NOMO-1 treated with DMSO at 0.1 percent for 48 hours (cell line): ENCODE measurements at regions not wholly inside any gene's neighbourhood (a gene's known extent, or its start where the extent isn't known, plus 50 kb on each side); places are given as distances from the start of the nearest gene placed in this dataset.
A peak's percentile ranks its signal among the peaks of the same experiment; 100 is the strongest.
"Not testable (repeated sequence)": the region's sequence is repeated elsewhere in the genome, so short reads cannot be mapped to it uniquely, and the experiment has no call there.

Source experiments
- DNase-seq: peaks from one replicate; lab custom pipeline; 2025; ENCODE audit not compliant: unreplicated experiment; lab: John Stamatoyannopoulos, UW

- DNase-seq: no peak
These were observed 85.8 kb upstream of the USP24 start for GRCh38 chr1:55300975-55301374.

GRCh38 chr1:55298167-55298894, 83.2 kb upstream of the USP24 start:
- no peak for DNase-seq

DNA sequence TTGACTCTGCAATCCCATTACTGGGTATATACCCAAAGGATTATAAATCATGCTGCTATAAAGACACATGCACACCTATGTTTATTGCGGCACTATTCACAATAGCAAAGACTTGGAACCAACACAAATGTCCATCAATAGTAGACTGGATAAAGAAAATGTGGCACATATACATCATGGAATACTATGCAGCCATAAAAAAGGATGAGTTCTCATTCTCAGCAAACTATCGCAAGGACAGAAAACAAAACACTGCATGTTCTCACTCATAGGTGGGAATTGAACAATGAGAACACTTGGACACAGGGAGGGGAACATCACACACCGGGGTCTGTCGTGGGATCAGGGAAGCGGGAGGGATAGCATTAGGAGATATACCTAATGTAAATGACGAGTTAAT, 81.1 kb upstream of the USP24 start:
- DNase-seq: not testable (repeated sequence)

DNA sequence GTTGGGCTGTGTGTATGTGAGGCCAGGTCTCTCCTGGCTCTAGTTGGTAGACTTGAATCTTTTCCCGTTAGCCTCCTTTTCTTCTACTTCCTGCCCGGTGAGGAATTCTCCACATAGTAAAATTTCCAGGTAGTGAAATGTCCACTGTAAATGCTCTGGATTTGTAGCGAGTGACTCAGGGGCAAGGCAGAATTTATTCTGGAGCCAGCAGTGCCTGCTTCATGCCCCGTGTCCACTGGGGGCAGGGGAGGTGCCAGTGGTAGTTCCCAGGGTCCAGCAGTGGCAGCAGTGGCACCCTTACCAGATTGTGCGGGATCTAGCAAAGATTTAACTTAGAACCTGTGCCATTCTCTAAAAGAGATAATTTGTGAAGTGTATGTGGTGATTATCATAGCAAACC, 74.5 kb upstream of the USP24 start:
- no peak for DNase-seq

DNA sequence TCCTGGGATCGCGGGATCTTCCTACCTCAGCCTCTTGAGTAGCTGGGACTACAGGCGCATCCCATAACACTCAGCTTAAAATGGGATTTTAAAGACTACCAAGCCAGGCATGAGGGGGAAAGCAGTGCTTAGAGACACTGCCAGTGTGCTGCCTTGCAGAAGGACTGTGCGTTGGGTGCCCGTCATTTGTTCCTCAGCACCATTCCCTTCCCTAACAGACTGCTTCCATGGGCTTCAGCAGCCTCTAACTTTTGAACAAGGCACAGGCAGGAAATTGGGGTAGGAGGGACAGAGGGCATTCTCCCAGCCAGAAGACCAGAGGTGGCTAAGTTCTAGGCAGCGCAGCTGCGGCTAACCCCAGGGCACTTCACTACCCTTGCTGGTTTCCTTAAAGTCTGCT, 73.9 kb upstream of the USP24 start:
- DNase-seq: no peak

- no peak for DNase-seq
These were observed 73.1 kb upstream of the USP24 start for GRCh38 chr1:55288245-55288644.

- no peak for DNase-seq
These were observed 72.6 kb upstream of the USP24 start for GRCh38 chr1:55287723-55288122.

DNA sequence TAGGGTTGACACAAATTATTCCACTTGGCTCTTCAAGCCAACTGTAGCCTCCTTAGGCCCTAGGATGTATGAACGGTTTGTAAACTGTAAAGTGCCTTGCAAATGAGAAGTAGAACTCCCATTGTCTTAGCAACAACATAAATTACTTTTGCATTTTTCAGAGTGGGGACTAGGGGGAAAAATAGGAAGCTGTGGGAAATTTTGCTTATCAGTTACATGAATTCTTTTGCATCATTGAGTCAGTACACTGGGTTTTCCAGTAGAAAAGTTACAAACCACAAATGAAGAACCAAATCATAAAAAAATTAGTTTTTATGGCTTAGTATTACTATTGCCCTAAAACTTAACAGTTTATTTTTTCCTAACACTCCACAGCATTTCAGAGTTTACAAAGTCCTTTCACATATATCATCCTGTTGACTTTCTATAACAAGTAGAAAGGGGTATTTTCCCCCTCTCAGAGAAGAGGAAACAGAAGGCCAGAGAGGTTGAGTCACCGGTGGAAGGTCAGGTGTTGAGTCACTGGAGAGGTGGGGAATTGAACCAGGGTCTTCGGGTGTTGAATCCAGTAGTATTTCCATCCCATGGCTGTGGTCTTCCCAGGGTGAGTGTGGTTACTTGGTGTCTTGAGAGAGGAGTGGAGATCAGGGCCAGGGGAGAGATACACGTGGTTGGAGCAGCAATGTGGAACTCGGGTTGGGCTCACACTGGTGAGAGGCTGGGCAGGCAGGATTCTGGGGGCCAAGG, 71.9 kb upstream of the USP24 start:
- no peak for DNase-seq

DNA sequence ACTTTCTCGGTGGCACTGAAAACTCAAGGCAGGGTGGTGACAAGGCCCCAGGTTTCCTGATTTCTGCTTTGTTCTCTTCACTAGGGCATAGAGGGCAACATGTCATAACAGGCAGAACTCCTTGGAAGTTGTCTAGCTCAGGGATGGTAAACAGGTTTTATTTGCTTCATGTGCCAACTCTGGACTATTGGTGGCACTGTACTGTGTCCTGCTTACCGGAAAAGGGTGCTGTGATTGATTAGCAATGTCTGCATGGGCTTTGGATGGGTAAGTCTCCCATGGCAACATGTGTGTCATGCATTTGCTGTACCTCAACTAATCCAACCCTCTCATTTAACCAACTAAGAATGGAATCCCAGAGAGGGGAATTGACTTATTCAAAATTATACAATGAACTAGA, 70.7 kb upstream of the USP24 start:
- DNase-seq: no peak

DNA sequence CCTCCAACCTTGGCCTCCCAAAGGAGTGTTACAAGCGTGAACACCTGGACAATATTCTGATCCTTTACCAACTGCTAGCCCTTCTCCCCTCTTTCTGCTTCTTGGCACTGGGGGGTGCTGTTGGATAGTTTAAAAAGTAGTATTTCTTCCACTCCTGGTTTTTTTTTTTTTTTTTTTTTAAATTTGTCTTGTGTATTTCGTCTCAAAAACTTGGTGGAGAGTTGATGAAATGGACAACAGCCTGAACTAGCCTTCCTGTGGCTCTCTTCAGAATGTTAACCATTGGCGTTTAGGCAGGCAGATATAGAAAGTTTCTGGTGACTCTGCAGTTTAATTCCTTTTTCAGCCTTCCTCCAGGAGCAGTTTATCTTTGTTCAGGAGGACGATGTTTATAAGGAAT, 69.7 kb upstream of the USP24 start:
- DNase-seq: peak; percentile 16

DNA sequence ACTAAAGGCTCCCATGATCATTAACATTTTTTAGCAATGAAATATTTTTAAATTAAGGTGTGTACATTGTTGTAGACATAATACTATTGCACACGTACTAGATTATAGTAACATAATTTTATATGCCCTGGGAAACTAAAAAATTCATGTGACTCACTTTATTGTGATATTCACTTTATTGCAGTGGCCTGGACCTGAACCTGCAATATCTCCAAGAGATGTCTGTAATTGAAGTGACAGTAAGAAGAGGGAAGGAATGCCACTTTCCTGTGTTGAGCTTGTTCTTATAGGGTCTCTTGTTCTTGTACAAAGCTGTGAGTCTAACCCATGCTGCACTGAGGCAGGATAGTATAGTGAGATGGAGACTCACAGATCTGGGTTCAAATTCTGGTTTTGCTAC, 66.9 kb upstream of the USP24 start:
- DNase-seq: no peak

DNA sequence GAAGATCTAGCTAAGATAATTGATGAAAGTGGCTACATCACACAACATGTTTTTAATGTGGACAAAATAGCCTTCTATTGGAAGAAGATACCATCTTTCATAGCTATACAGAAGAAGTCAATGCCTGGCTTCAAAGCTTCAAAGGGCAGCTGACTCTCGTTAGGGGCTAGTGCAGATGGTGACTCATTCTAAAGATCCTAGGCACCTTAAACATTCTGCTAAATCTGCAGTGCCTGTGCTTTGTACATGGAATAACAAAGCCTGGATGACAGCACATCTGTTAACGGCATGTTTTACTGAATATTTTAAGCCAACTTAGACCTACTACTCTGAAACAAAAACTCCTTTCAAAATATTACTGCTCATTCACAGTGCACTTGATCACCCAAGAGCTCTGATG, 65.6 kb upstream of the USP24 start:
- no peak for DNase-seq

GRCh38 chr1:55279627-55280026, 64.5 kb upstream of the USP24 start:
- DNase-seq: no peak

DNA sequence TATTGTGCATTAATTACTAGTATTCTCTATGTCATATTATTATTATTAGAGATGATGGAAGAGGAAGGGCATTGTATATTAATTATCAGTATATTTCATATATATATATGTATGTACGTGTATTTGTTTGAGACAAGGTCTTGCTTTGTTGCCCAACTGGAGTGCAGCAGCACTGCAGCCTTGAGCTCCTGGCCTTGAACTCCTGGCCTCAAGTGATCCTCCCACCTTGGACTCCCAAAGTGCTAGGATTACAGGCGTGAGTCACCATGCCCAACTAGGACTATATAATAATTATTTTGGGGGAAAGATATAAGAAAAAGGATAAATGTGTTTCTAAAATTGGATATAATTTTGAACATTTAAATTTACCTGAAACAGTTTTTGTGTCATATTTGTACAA, 63.2 kb upstream of the USP24 start:
- DNase-seq: no peak

DNA sequence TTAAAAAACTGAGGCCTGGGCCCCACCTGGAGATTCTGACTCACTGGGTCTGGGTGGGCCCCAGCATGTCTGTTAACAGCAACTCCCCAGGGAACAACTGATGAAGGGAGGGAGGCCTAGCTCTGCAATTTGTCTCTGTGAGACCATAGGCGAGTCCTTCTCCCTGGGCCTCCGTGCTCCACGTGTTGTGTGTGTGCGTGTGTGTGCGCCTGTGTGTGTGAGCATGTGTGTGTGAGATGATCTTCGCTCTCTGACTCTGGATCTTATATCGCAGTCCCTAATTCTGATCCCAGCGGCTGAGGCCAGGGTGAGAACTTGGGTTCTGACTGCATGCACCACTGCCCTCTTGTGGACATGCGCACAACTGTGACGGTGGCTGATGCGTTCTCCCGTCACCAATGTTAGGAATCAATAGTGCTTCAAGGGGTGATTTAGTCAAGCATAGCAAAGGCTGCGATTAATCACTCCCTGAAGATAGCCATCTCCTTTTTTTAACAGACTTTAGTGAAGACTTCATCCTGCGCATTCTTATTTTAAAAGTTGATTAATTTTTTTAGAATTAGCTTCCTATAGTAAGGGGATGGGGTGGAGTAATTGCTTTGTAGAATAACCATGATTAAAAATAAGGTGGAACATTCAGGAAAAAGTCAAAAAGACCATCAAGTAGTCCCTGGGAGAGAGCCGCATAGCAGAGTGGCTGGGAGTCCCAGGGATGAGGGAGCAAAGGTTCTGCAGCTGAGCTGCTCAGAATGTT, 62.4 kb upstream of the USP24 start:
- DNase-seq: peak; percentile 56

DNA sequence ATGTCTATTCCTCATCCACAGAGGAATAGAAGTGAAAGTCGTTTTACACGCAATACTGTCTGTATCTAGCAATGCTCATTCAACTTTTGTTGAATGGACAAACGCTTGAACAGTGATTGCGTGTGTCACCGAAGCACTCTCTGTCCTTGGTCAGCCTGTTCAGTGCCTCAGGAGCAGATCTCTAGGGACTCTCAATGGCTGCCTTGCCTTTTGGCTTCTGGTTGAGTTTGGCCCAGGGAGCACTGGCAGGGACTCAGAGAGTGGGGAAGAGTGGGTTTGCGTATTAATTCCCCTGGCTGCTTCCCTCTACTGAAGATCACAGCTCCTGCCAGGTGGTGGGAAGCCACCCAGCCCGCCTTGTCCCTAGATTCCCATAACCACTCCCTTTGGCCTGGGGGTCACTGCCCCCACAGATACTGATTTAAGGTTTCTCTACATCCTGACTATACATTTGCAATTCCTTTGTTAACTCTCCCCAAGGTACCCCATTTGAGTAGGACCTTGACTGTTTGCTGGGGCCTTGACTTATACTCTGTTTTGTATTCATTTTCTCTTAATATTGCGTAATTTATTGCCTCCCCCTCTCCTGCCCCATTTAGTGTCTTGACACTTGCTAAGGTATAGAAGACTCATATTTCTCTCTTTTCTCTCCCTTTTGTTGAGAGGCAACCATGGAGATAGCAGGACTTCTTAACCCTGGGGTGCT, 61.7 kb upstream of the USP24 start:
- no peak for DNase-seq

DNA sequence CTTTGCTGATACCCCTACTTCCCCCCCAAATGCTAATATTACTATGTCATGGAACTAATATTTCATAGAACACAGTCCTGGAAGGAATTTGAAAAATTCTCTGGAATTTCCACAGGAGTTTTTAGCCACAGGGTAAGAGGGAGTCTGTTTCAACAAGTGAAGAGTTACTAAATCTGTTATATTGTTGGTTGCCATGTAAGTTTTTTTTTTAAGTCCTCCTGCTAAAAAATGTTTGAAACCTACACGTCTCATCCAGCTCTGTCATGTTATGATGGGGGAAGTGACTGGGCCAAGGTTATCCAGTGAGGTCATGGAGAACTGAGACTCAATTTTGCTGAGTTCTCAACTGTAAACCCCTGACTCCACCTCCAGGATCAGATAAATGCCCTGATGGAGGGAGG, 60.8 kb upstream of the USP24 start:
- peak; percentile 32 for DNase-seq

DNA sequence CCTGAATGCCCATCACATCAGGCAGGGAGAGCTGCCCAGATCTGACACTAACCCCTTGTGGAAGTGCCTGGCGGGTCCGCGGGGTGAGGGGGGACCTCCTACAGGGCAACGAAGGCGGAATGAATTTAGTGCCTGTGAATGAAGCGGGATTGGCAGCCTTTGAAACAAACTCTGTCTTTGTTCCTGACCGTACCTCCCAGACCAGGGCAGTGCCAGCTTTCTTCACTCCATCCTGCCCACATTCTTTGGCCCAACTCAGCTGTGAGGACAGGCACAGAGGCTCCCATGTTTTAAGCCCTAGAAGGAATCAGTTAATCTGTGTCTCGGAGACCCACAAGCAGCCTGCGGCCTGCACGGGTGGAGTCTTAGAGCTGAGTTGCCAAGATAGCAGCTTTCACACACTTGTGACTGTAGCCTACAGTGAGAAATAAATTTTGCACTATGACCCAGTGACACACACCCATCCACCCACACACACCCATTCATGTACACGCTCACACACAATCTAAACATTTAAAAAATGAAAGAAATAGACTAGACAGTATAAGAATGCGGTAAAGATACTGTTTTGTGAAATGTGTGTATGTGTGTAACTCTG, 60.1 kb upstream of the USP24 start:
- DNase-seq: no peak

DNA sequence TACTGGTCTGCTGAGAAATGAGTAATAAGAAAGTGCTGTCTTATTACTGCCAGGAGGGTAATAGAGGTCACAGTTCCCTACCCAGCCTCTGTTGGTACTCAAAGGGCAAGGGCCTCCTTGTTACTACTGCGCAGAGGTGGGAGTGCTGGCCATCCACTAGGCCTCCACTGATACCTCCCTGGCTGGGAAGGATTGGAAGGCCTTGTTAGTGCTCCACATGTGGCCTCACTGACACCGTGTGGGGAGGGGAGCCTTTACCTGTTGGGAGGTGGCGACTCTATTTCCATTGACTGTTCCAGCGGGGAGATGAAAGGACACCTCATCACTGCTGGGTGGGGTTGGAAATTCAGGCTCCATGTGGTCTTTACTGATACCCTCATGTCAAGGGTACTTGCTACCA, 57.8 kb upstream of the USP24 start:
- DNase-seq: no peak
